Tibial artery (tissue), 4 donors: ENCODE measurements at regions not wholly inside any gene's neighbourhood (a gene's known extent, or its start where the extent isn't known, plus 50 kb on each side); places are given as distances from the start of the nearest gene placed in this dataset.

Source experiments
- DNase-seq, 2 donors: peaks; one replicate each; pipeline ENCODE4 v3.0.0-alpha.2; 2019
- H3K27ac ChIP-seq, 2 donors: fragments of 200-600 bp; sonication (generic) in 1 of 2; 1 replicate in 1 of 2; 2 replicates in 1 of 2; pipeline ENCODE4 v1.5.1; 2018 to 2019; ENCODE audit warnings: mild to moderate bottlenecking in 1 of 2
- H3K27me3 ChIP-seq, 2 donors: fragments of 200-600 bp; sonication (generic) in 1 of 2; one replicate each; pipeline versions ENCODE4 v1.5.1 to v1.6.0; 2016 to 2019
- H3K36me3 ChIP-seq, 3 donors: fragments of 200-600 bp; sonication (generic) in 2 of 3; one replicate each; pipeline ENCODE4 v1.5.1; 2016 to 2019; ENCODE audit warnings: mild to moderate bottlenecking in 2 of 3
- H3K4me1 ChIP-seq, 4 donors: fragments of 200-600 bp; sonication (generic) in 2 of 4; 1 replicate in 3 of 4; 2 replicates in 1 of 4; pipeline ENCODE4 v1.5.1; 2016 to 2019
- H3K4me3 ChIP-seq, 2 donors: fragments of 200-600 bp; sonication (generic) in 1 of 2; 1 replicate in 1 of 2; 2 replicates in 1 of 2; pipeline ENCODE4 v1.5.1; 2018 to 2019; ENCODE audit warnings: mild to moderate bottlenecking in 2 of 2
- H3K9me3 ChIP-seq, 3 donors: fragments of 200-600 bp; sonication (generic) in 1 of 3; one replicate each; pipeline ENCODE4 v1.5.1; 2016 to 2019
- intact Hi-C: fragments of 100-400 bp; cut with DNase I; formaldehyde crosslinking; loops from one replicate; pipeline ENCODE4 v1.15.0; 2023; ENCODE audit warnings: low total_unique reads
- TF ChIP-seq, protein P1 (sequence below), 2 experiments: fragments of 200-600 bp in 1 of 2; fragments of 450-650 bp in 1 of 2; IDR thresholded peaks; one replicate each; pipeline ENCODE4 v1.5.1; 2017 to 2019; ENCODE audit warnings: antibody characterized with exemption in 2 of 2, mild to moderate bottlenecking in 1 of 2, moderate library complexity in 1 of 2

DNA sequence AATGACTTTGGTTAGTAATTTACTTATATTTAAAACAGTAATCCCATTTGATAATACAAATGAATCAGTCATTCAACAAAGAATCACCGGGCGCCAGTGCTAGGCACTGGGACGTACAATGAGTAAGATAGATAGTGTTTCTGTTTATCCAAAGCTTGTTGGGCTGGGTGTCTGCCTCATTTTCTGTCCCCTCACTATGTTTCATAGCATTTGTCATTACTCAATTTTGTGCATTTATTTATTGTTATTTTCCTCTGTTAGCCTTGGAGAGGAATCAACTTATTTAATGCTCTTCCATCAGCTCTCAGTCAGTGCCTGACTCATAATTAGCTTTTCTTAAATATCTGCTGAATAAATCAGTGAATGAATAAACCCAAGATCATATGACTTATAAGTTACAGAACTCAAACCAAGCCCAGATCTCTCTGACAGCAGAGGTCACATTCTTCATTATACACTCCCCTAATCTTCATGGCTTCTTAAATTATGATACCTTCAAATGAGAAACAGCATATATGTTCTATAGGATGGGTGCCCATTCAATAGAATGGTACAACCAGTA lies 86.2 kb downstream of the TSPAN8 start:
- no peaks in the 10 kb centered on the region for H3K36me3 ChIP-seq
- intact Hi-C loops: no loop called here
- H3K27ac ChIP-seq: no peak overlapping the region
- H3K4me1 ChIP-seq: no peaks in the 10 kb centered on the region
- TF ChIP-seq, protein P1, sequence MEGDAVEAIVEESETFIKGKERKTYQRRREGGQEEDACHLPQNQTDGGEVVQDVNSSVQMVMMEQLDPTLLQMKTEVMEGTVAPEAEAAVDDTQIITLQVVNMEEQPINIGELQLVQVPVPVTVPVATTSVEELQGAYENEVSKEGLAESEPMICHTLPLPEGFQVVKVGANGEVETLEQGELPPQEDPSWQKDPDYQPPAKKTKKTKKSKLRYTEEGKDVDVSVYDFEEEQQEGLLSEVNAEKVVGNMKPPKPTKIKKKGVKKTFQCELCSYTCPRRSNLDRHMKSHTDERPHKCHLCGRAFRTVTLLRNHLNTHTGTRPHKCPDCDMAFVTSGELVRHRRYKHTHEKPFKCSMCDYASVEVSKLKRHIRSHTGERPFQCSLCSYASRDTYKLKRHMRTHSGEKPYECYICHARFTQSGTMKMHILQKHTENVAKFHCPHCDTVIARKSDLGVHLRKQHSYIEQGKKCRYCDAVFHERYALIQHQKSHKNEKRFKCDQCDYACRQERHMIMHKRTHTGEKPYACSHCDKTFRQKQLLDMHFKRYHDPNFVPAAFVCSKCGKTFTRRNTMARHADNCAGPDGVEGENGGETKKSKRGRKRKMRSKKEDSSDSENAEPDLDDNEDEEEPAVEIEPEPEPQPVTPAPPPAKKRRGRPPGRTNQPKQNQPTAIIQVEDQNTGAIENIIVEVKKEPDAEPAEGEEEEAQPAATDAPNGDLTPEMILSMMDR (IDR thresholded peaks at IDR 0.05): no peak
- H3K9me3 ChIP-seq: no peaks in the 10 kb centered on the region
- DNase-seq: no peak
- no peak overlapping the region for H3K4me3 ChIP-seq
- H3K27me3 ChIP-seq: no peaks in the 10 kb centered on the region

DNA sequence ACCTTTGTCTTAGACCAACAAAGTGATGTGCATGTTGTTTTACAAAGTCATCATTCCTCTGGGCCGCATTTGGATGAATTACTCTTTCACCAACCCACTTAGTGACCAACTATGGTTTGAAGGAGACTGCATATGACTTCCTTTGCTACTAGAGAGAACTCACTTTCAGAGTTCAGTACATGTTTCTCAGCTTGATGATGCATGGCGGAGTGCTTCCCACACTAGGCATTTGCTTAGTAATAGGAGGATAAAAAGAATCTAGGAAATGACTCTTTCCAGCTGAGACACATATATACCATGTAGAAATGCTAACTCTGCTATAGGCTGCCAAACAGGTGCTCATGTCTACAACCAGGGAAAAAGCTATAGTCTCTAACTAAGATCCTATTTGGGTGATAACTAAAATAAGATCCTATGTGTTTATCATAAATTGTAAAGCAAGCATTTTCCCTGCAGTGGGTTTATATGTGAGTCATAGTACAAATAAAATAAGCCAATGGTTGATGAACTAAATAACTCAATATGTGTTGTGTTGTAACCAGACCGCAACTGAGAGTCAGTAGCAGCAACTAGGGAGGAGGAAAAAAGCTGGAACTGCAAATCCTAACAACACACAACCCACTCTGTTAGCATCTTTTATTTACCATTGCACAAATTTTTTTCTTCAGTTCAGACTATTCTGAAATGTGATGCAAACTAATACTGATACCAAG lies 87.2 kb downstream of the TSPAN8 start:
- Histone ChIP-seq H3K4me1 (no peaks in the 10 kb centered on the region), H3K27ac (no peak overlapping the region), H3K9me3 (no peaks in the 10 kb centered on the region), H3K4me3 (no peak overlapping the region), H3K36me3 (no peaks in the 10 kb centered on the region), H3K27me3 (no peaks in the 10 kb centered on the region)
- TF ChIP-seq, protein P1 (IDR thresholded peaks at IDR 0.05): no peak
- DNase-seq: no peak
- intact Hi-C loops: no loop called here

DNA sequence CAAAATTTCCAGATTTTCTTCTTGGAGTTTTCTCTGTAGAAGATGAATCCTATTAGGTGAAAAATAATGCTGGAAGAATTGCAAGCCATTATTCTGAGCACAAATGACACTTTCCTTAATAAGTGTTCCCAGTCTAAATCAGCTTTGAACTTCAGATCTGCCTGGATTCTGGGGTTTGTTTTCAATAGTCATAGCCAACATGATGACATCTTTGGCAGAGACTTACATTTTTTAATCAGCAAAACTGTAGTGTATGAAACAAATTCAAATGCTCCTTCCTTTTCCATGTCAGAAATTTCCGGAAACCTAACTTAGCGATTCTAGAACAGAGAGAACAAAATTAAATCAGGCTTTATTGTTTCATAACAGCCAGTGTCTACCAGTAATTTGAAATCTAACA lies 88.5 kb downstream of the TSPAN8 start:
- TF ChIP-seq, protein P1 (IDR thresholded peaks at IDR 0.05): no peak
- no peaks in the 10 kb centered on the region for H3K36me3 ChIP-seq
- no peak for DNase-seq
- H3K27me3 ChIP-seq: no peaks in the 10 kb centered on the region
- no peaks in the 10 kb centered on the region for H3K4me1 ChIP-seq
- no peak overlapping the region for H3K27ac ChIP-seq
- no peak overlapping the region for H3K4me3 ChIP-seq
- H3K9me3 ChIP-seq: no peaks in the 10 kb centered on the region
- intact Hi-C loops: no loop called here

DNA sequence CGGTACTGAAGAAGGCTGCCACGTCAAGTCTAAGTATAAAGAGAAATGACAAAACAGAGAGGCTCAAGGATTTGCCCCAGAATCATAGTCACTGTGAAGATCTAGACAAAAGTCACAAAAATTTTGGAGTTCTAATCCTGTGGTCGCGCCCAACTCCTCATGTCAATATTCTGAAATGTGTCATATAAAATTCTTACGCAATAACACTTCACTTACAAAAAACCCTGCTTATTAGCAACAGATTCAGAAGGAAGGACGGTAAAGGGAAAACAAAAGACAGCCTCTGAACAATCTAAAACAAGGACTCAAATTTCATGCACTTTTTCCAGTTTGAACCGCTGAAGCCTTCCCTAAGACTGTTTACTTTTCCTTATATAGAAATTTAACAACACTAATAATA lies 94.7 kb downstream of the TSPAN8 start:
- H3K27ac ChIP-seq: no peak overlapping the region
- H3K27me3 ChIP-seq: no peaks in the 10 kb centered on the region
- H3K4me3 ChIP-seq: no peak overlapping the region
- H3K4me1 ChIP-seq: peaks cover 0 to 8% (median 0%) of the 10 kb centered on the region in 4 donors
- no peaks in the 10 kb centered on the region for H3K36me3 ChIP-seq
- intact Hi-C loops: no loop called here
- no peaks in the 10 kb centered on the region for H3K9me3 ChIP-seq
- DNase-seq: no peak
- TF ChIP-seq, protein P1 (IDR thresholded peaks at IDR 0.05): no peak

DNA sequence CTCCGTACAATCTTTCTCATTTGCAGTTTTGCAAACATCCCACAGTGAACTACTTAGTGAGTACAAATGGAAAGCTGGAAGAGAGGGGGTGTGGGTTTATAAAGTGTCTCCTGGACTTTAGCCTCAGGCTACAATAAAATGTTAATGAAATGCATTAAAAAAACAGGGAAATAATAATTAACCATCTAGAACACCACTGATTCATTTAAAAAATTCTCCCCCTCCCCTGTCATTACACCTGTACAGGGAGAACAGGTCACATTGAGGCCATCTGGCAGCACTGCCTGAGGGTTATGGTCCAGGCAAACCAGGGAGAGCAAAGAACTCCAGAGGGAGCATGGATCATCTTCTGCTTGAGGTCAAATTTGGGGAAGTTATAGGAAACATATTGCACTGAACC lies 96.3 kb downstream of the TSPAN8 start:
- H3K27me3 ChIP-seq: no peaks in the 10 kb centered on the region
- DNase-seq: no peak
- H3K27ac ChIP-seq: no peak overlapping the region
- no peaks in the 10 kb centered on the region for H3K36me3 ChIP-seq
- intact Hi-C loops: no loop called here
- H3K4me1 ChIP-seq: peaks cover 0 to 8% (median 0%) of the 10 kb centered on the region in 4 donors
- H3K9me3 ChIP-seq: no peaks in the 10 kb centered on the region
- TF ChIP-seq, protein P1 (IDR thresholded peaks at IDR 0.05): no peak
- no peak overlapping the region for H3K4me3 ChIP-seq
